ENCODE measurements at regions not wholly inside any gene's neighbourhood (a gene's known extent, or its start where the extent isn't known, plus 50 kb on each side); places are given as distances from the start of the nearest gene placed in this dataset.

DNA sequence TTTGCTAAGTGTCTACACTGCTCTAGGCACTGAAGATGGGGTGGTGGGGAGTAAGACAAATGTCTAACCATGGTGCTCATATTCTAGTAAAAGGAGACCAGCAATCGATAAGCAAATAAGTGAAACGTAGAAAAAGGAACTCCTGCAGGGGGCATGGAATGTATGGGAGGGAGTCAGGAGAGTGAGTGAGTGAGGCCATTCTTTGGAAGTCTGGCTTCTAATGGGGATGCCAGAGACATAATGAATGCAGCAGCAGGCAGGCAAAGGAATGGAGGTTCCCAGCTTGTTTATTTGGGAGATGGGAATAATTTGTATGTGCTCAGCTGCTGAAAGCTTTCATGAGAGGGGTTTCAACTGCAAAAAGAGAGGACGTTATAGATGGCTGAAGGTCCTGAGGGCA, 216.4 kb upstream of the DYNLRB2 start:
- Mint-ChIP-seq H3K36me3 (no peaks in the 10 kb centered on the region), H3K4me3 (no peak overlapping the region), H3K27me3 (ENCODE audit: low read depth in 3 of 3) (peaks cover 0 to 6% (median 4%) of the 10 kb centered on the region in 3 donors), H3K4me1 (no peaks in the 10 kb centered on the region), H3K9me3 (peaks cover 0 to 3% (median 0%) of the 10 kb centered on the region in 6 donors), H3K27ac (no peak overlapping the region)
- no peak for DNase-seq

DNA sequence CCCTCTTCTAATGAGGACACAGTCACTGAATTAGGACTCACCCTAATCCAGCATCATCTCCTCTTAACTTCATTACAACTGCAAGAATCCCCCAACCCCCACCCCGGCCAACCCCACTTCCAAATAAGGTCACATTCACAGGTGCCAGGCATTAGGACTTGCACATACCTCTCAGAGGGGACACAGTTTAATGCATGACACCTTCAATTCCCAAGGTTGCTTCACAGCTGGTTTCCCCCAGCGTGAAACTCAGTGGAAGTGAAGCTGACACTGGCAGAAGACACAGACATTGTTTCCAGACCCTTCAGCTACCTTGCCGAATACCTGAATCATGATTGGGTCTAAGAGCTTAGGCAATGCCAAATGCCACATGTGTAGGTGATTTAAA, 217.0 kb upstream of the DYNLRB2 start:
- Mint-ChIP-seq H3K4me1 (no peaks in the 10 kb centered on the region), H3K36me3 (no peaks in the 10 kb centered on the region), H3K9me3 (peaks cover 0 to 3% (median 0%) of the 10 kb centered on the region in 6 donors), H3K27ac (no peak overlapping the region), H3K4me3 (no peak overlapping the region), H3K27me3 (ENCODE audit: low read depth in 3 of 3) (peaks cover 0 to 6% (median 4%) of the 10 kb centered on the region in 3 donors)
- DNase-seq = no peak

GRCh38 chr16:80323187-80323807, 217.5 kb upstream of the DYNLRB2 start:
- Mint-ChIP-seq H3K9me3 (peaks cover 0 to 3% (median 0%) of the 10 kb centered on the region in 6 donors), H3K36me3 (no peaks in the 10 kb centered on the region), H3K4me3 (no peak overlapping the region), H3K27ac (no peak overlapping the region), H3K4me1 (no peaks in the 10 kb centered on the region), H3K27me3 (ENCODE audit: low read depth in 3 of 3) (peaks cover 0 to 9% (median 2%) of the 10 kb centered on the region in 3 donors)
- DNase-seq = no peak

DNA sequence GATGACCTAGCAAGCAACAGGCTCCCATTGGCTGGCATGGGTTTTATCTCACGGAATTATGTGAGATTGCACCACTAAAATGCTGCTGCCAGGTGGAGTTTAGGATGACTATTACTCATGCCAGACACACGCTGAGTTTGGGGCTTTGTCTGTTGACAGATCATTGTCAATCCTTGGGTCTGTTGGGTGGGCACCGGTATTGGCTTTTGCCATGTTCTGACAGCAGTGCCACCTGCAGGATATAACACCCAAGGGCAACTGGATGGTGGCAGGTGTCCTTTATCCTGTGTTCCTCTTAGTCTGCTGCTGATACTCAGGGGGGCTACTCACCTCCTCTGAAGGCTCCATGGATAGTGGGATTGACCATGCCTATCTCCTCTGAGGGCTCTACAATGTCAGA, 221.6 kb upstream of the DYNLRB2 start:
- peaks cover 3 to 5% (median 4%) of the 10 kb centered on the region in 3 donors for H3K27me3 Mint-ChIP-seq (ENCODE audit: low read depth in 3 of 3)
- H3K9me3 Mint-ChIP-seq = no peaks in the 10 kb centered on the region
- DNase-seq = no peak
- no peaks in the 10 kb centered on the region for H3K36me3 Mint-ChIP-seq
- H3K27ac Mint-ChIP-seq = no peak overlapping the region
- H3K4me1 Mint-ChIP-seq = no peaks in the 10 kb centered on the region
- H3K4me3 Mint-ChIP-seq = no peak overlapping the region

GRCh38 chr16:80318107-80318506, 222.7 kb upstream of the DYNLRB2 start:
- Mint-ChIP-seq H3K9me3 (no peaks in the 10 kb centered on the region), H3K27ac (no peak overlapping the region), H3K36me3 (no peaks in the 10 kb centered on the region), H3K27me3 (ENCODE audit: low read depth in 3 of 3) (peaks cover 2 to 4% (median 3%) of the 10 kb centered on the region in 3 donors), H3K4me3 (no peak overlapping the region), H3K4me1 (no peaks in the 10 kb centered on the region)
- no peak for DNase-seq

GRCh38 chr16:80317599-80318037, 223.2 kb upstream of the DYNLRB2 start:
- Mint-ChIP-seq H3K27me3 (ENCODE audit: low read depth in 3 of 3) (peaks cover 2 to 4% (median 3%) of the 10 kb centered on the region in 3 donors), H3K4me3 (no peak overlapping the region), H3K9me3 (no peaks in the 10 kb centered on the region), H3K4me1 (no peaks in the 10 kb centered on the region), H3K36me3 (no peaks in the 10 kb centered on the region), H3K27ac (no peak overlapping the region)
- DNase-seq = no peak

GRCh38 chr16:80317116-80317515, 223.7 kb upstream of the DYNLRB2 start:
- no peaks in the 10 kb centered on the region for H3K9me3 Mint-ChIP-seq
- H3K27me3 Mint-ChIP-seq (ENCODE audit: low read depth in 3 of 3) = peaks cover 2 to 4% (median 3%) of the 10 kb centered on the region in 3 donors
- no peak overlapping the region for H3K4me3 Mint-ChIP-seq
- no peaks in the 10 kb centered on the region for H3K36me3 Mint-ChIP-seq
- H3K4me1 Mint-ChIP-seq = no peaks in the 10 kb centered on the region
- no peak overlapping the region for H3K27ac Mint-ChIP-seq
- no peak for DNase-seq

- no peaks in the 10 kb centered on the region for H3K9me3 Mint-ChIP-seq
- H3K27ac Mint-ChIP-seq = no peak overlapping the region
- no peak overlapping the region for H3K4me3 Mint-ChIP-seq
- H3K4me1 Mint-ChIP-seq = no peaks in the 10 kb centered on the region
- no peak for DNase-seq
- peaks cover 1 to 6% (median 2%) of the 10 kb centered on the region in 3 donors for H3K27me3 Mint-ChIP-seq (ENCODE audit: low read depth in 3 of 3)
- no peaks in the 10 kb centered on the region for H3K36me3 Mint-ChIP-seq
These were observed 226.8 kb upstream of the DYNLRB2 start for GRCh38 chr16:80314042-80314441.

GRCh38 chr16:80309178-80309577, 231.6 kb upstream of the DYNLRB2 start:
- no peak overlapping the region for H3K4me3 Mint-ChIP-seq
- peaks cover 2 to 6% (median 6%) of the 10 kb centered on the region in 3 donors for H3K27me3 Mint-ChIP-seq (ENCODE audit: low read depth in 3 of 3)
- no peaks in the 10 kb centered on the region for H3K36me3 Mint-ChIP-seq
- DNase-seq = no peak
- no peaks in the 10 kb centered on the region for H3K4me1 Mint-ChIP-seq
- H3K27ac Mint-ChIP-seq = no peak overlapping the region
- H3K9me3 Mint-ChIP-seq = no peaks in the 10 kb centered on the region

- peaks cover 3 to 10% (median 9%) of the 10 kb centered on the region in 3 donors for H3K27me3 Mint-ChIP-seq (ENCODE audit: low read depth in 3 of 3)
These were observed 235.4 kb upstream of the DYNLRB2 start for GRCh38 chr16:80305410-80305809.

GRCh38 chr16:80303691-80304090, 237.1 kb upstream of the DYNLRB2 start:
- peaks cover 3 to 11% (median 10%) of the 10 kb centered on the region in 3 donors for H3K27me3 Mint-ChIP-seq (ENCODE audit: low read depth in 3 of 3)
- H3K27ac Mint-ChIP-seq = no peak overlapping the region
- DNase-seq = no peak
- no peak overlapping the region for H3K4me3 Mint-ChIP-seq
- H3K36me3 Mint-ChIP-seq = no peaks in the 10 kb centered on the region
- no peaks in the 10 kb centered on the region for H3K9me3 Mint-ChIP-seq
- H3K4me1 Mint-ChIP-seq = no peaks in the 10 kb centered on the region

More at GRCh38 chr16:80305410-80305809, 235.4 kb upstream of the DYNLRB2 start:
- no peaks in the 10 kb centered on the region for H3K4me1 Mint-ChIP-seq
- H3K36me3 Mint-ChIP-seq = no peaks in the 10 kb centered on the region
- H3K4me3 Mint-ChIP-seq = no peak overlapping the region
- H3K9me3 Mint-ChIP-seq = no peaks in the 10 kb centered on the region
- no peak overlapping the region for H3K27ac Mint-ChIP-seq
- no peak for DNase-seq

GRCh38 chr16:80300876-80301275, 239.9 kb upstream of the DYNLRB2 start:
- H3K27ac Mint-ChIP-seq = no peak overlapping the region
- peaks cover 2 to 14% (median 4%) of the 10 kb centered on the region in 3 donors for H3K27me3 Mint-ChIP-seq (ENCODE audit: low read depth in 3 of 3)

DNA sequence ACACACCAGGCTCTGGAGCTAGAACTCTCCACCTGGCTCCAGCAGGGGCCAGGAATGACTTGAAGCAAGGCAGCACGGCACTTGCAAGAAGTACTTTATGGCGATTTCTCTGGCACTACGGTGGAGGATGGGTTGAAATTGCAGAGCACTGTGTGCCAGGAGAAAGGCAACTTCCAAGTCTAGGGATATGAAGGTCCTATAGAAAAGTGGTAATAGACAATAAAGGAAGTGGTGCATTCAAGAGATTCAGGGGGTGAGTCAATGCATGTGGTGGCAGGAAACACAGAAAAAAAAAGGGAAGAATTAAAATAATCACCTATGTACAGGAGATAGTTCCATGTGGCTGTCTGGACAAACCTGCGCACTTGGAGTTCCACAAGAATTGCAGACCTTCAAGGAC, 240.3 kb upstream of the DYNLRB2 start:
- Mint-ChIP-seq H3K4me3 (no peak overlapping the region), H3K4me1 (no peaks in the 10 kb centered on the region), H3K27me3 (ENCODE audit: low read depth in 3 of 3) (peaks cover 2 to 14% (median 4%) of the 10 kb centered on the region in 3 donors), H3K27ac (no peak overlapping the region), H3K36me3 (no peaks in the 10 kb centered on the region), H3K9me3 (no peaks in the 10 kb centered on the region)
- no peak for DNase-seq

More at GRCh38 chr16:80300876-80301275, 239.9 kb upstream of the DYNLRB2 start:
- Mint-ChIP-seq H3K4me1 (no peaks in the 10 kb centered on the region), H3K9me3 (no peaks in the 10 kb centered on the region), H3K4me3 (no peak overlapping the region), H3K36me3 (no peaks in the 10 kb centered on the region)
- no peak for DNase-seq

DNA sequence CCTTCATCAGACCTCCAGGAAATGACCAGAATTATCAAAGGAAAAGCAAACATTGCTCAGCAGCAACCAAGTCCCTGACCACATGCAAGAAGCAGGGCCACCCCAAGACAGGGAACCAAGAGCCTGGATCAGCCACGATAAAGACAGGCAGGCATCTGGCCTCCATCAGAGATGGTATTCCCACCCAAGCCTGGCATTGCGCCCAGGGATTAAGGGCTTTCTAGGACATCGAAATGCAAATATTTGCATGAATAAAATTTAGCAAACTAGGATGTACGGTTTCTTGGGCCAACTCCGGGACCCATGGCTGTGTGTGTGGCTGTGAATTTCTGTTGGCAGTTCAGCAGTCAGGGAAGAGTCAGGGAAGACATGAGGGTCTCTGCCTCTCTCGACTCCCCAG, 241.4 kb upstream of the DYNLRB2 start:
- Mint-ChIP-seq H3K9me3 (no peaks in the 10 kb centered on the region), H3K4me3 (no peak overlapping the region), H3K36me3 (no peaks in the 10 kb centered on the region), H3K27ac (no peak overlapping the region), H3K27me3 (ENCODE audit: low read depth in 3 of 3) (peaks cover 2 to 12% (median 4%) of the 10 kb centered on the region in 3 donors), H3K4me1 (no peaks in the 10 kb centered on the region)
- DNase-seq = no peak

- no peak overlapping the region for H3K27ac Mint-ChIP-seq
- peaks cover 2 to 12% (median 6%) of the 10 kb centered on the region in 3 donors for H3K27me3 Mint-ChIP-seq (ENCODE audit: low read depth in 3 of 3)
- no peak for DNase-seq
- H3K4me3 Mint-ChIP-seq = no peak overlapping the region
- H3K36me3 Mint-ChIP-seq = no peaks in the 10 kb centered on the region
- H3K9me3 Mint-ChIP-seq = no peaks in the 10 kb centered on the region
- H3K4me1 Mint-ChIP-seq = no peaks in the 10 kb centered on the region
These were observed 242.1 kb upstream of the DYNLRB2 start for GRCh38 chr16:80298676-80299075.
